GM21825 (cell line): ENCODE measurements at regions not wholly inside any gene's neighbourhood (a gene's known extent, or its start where the extent isn't known, plus 50 kb on each side); places are given as distances from the start of the nearest gene placed in this dataset.
"Not testable (repeated sequence)": the region's sequence is repeated elsewhere in the genome, so short reads cannot be mapped to it uniquely, and the experiment has no call there.

Source experiments
- ATAC-seq: cut with Tn5 transposase; IDR thresholded peaks from one replicate; pipeline ENCODE4 v1.9.1; 2021; ENCODE audit warnings: mild to moderate bottlenecking, moderate library complexity; ENCODE audit not compliant: unreplicated experiment

DNA sequence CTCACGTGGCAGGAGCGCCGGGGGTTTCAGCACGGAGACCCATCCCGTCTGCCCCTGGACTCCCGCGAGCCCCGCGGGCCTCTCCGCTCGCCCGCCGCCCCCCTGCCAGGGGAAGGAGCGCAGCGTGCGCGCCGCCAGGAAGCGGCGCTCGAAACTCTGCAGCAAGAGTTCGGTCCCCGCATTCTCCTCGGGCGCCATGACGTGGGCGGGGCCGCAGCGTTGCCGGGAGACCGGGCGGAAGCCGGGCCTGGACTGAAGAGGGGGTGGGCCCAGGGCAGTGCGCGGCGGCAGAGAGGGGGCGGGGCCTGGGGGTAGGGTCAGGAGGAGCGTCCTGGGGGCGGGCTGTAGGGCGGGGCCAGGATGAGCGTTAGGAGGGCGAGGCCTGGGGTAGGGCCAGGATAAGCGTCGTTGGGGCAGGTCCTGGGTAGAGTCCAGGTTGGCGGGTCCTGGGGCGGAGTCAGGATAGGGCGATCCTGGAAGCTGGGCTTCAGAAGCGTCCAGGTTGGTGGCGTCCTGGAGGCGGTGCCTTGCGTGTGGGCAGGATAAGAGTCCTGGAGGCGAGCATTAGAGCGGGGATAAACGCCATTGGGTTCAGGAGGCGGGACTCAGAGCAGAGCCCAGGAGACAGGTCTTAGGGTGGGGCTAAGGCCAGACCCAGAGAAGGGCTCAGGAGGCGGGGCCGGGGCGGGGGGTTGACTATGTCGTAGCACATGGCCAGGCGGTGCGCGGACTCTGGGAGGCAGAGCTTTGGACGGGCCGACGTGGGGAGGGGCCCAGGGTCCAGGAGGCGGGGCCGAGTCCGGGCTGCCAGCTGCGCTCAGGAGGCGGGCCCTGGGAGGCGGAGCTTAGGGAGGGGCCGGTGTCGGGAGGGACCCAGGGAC is 229.0 kb upstream of the FRG2C start:
- peak; percentile 100 for ATAC-seq

DNA sequence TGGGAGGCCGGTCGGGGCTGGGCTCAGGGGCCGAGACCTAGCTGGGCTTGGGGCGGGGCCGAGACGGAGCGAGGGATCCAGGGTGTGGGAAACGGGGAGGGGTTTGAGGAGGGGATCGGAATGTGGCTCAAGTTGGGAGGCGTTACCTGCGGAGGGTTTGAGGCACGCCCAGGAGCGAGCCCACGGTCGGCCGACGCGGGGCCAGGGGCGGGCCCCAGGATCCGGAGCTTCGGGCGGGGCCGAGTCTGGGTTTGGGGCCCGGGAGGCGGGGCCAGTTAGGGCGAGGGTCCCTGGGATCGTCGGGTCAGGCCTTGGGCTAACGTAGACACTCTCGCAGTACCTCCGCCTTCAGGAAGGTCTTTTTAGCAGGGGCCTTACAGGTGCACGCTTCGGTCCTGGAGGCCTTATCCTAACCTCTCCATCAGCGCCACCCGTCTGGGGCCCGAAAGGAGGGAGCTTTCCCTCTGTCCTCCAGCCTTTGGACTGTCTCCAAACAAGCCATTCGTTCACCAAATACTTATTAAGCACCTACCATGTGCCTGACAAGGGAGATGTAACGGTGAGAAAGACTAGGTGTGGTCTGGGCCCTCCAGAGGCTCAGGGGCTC is 228.2 kb upstream of the FRG2C start:
- not testable (repeated sequence) for ATAC-seq

DNA sequence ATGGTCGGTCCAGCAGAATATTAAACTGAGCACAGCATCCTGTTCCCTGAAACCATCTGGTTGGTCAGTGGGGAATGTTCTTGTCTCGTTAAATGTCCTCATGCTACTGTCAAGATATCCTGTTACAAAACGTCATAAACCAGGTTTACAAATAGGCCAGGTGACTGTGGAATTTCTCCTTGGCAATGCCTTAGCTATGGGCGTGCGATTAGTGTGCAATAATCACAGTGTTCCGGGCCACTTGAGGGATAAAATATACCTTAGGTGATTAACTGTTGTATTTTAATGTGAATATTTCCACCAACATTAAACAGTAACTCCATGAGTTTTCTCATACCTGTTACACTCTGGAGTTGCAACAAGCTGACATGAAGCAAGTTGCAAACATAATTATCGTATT is 223.1 kb upstream of the FRG2C start:
- not testable (repeated sequence) for ATAC-seq

DNA sequence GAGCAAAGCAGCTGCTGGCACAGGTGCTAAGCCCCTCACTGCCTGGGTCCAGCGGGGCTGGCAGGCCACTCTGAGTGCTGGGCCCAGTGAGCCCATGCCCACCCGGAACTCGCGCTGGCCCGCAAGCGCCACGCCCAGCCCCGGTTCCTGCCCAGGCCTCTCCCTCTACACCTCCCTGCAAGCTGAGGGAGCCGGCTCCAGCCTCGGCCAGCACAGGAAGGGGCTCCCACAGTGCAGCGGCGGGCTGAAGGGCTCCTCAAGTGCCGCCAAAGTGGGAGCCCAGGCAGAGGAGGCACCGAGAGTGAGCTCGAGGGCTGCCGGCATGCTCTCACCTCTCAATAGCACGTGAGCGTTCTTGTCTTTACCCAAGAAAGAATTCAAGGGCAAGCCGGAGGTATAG is 219.5 kb upstream of the FRG2C start:
- ATAC-seq: not testable (repeated sequence)

DNA sequence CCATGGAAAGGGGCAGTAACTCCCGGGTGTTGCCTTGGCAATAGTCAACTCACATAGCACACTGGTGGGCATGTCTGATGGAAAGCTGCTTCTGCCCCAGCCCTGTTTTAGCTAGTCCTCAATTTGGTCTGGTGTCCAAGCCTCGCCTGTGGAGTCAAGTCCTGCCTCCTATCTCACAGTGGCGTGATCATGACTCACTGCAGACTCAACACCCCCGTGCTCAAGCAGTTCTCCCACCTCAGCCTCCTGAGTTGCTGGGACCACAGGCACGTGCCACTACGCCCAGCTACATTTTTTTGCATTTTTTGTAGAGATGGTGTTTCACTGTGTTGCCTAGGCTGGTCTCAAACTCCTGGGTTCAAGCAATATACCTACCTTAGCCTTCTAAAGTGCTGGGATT is 218.9 kb upstream of the FRG2C start:
- ATAC-seq: not testable (repeated sequence)

DNA sequence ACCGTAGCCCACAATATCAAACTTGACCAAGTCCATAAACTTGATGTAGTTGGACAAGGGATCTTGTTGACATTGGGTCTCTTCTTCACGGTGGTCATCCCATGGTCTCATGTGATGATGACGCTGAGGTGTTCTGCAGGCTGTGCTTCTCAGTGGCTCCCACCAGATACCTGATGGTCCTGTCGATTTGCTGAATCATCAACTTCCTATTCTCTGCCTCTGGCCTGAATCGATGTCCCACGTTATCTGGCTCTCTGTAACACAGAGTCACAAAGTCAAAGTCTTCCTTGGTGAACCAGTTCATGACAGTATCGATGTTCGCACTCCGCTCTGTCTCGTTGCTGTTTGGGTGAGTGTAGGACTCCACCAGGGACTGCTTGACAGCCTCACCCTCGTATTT is 217.2 kb upstream of the FRG2C start:
- ATAC-seq: not testable (repeated sequence)

DNA sequence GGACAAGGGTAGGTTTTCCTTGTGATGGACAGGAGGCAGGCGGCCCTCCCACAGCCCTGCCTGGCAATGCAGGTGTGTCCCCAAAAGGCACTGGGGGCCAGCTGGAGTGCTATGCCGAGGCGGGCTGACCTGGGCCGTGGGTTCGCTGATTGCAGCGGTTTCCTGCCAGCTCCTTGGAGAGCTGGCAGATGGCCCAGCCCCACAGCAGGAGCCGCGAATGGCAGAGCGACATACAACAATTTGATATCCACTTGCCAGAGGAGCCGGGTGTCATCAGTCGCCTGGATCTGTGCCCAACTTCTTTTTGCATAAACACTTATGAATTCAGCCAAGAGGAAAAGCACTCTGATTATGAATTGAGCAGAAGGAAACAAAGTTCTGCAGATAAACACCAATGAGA is 210.8 kb upstream of the FRG2C start:
- not testable (repeated sequence) for ATAC-seq

DNA sequence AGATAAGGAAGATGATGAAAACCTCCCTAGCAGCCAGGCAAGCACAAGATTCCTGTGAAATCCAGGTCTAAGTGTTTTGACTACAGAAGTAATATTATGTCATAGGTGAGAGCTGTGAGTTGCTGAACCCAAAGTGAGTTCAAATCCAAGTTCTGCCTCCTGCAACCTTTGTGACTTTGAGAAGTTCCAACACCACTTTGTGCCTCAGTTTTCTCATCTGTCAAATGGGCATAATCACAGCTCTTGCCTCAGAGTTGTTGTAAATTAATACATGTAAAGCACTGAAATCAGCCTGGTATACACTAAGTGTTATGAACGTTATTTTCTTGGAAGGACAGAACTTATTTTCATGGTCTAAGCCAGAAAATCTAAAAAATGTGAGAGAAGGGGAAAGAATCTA is 210.3 kb upstream of the FRG2C start:
- ATAC-seq: not testable (repeated sequence)

DNA sequence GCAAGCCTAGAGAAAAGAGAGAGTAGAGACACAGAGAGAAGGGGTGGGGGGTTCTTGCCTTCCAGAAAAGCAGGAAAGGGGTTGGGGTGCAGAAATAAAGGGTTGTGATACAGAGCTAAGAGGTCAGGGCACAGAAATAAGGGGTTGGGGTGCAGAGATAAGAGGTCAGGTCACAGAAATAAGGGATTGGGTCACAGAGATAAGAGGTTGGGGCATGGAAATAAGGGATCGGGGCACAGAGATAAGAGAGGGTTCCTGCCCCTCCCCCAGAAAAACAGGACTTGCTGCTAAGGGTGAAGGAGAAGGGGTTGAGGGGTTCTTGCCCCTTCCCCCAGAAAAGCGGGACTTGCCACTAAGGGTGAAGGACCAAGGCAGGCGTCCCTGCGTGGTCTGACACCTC is 189.6 kb upstream of the FRG2C start:
- ATAC-seq: not testable (repeated sequence)

DNA sequence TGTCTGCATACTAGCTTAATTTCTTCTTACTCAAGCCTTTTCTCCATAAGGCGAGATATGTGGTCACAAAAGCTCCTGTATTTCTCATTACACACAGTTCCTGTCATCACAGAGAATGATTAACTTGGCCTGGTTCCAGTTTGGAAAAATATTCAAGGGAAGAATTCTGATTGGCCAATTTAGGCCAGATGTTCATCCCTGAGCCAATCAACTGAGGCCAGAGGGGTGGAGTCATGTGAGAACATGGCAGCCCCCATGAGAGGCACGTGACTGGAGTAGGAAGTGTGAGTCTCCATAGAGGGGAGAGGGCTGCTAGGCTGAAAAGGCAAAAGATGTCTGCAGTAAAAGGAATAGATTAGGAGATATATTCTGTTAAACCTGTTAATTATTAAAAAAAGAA is 167.5 kb upstream of the FRG2C start:
- not testable (repeated sequence) for ATAC-seq

DNA sequence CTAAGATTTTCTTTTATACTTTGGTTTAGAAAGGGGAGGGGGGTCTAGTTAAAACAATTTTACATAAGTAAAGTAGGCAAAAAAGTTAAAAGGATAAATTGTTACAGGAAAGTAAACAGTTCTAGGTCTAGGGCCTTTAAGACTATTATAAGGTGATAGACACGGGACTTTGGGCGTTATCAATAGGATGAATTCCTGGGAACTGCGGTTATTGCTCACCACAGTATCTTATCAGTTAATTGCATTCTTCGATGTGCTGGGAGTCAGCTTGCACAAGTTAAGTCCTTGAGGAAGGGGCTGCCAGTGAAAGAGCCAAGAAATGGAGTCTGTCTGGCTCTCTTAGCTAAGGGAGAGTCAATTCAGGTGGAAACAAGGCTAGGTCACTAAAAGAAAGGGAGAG is 163.8 kb upstream of the FRG2C start:
- not testable (repeated sequence) for ATAC-seq

DNA sequence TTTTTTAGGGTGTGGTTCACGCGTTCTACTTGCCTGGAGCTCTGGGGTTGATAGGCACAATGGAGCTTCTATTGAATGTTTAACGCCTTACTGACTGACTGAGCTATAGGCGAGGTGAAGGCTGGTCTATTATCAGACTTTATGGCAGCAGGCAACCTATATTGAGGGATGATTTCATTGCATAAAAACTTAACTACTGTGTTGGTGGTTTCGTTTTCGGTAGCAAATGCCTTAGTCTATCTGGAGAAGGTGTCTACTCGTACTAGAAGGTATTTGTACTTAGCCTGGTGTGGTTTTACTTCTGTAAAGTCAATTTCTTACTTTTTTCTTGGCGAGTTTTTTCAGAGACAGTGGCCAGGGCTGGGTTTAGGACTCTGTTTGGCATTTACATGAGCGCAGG is 162.0 kb upstream of the FRG2C start:
- ATAC-seq: not testable (repeated sequence)

DNA sequence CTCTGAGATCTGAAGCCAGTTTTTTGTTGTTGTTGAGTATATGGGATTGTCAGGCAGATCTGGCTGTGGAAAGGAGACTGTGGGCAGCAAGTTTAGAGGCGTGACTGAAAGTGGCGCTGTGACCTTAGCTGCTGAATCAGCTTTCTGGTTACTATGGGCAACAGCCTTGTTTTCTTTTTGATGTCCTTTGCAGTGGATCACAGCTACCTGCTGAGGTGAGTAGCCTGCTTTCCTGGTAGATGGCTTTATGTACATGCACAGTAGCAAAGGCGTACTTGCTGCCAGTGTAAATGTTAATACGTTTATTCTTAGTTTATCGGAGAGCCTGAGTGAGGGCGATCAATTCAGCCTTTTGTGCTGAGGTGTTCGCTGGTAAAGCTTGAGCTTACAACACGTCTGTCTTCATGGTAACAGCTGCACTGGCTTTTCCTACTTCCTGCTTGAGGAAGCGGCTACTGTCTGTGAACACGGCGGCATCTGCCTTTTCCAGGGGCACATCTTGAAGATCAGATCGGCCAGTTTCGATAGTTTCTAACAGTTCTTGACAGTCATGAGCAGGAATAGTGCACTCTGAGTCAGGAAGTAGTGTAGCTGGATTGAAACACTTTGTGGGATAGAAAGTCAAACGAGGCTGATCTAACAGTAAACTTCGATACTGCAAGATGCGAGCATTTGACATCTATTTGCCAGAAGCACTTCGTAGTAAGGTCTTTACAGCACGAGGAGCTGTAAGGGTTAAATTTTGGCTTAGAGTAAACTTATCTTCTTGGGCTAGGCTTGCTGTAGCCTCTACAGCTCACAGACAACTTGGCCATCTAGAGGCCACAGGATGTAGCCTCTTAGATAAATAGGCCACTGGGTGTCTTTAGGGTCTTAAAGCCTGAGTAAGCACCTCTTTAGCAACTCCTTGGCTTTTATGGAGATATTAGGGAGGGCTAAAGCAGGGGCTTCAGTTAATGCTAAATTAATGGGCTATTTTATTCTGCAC is 161.1 kb upstream of the FRG2C start:
- ATAC-seq: not testable (repeated sequence)

DNA sequence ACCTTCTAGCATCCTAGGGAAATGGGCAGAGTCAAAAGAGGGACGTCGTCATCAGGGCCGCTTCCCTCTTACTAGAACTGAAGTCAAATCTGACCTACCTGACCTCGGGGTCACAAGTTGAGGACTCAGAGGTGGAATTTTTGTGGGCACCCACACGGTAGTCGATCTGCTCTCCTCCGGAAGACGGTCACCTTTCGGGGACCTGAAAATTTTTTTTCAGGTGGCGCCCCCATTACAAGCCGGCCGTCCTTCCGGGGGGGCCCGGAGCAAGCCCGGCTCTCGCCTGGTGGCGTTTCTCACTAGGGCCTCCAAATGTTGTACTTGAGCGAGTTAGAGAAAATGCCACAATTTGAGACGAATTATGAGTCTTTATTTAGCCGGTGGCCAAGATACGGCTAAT is 157.5 kb upstream of the FRG2C start:
- no peak for ATAC-seq

DNA sequence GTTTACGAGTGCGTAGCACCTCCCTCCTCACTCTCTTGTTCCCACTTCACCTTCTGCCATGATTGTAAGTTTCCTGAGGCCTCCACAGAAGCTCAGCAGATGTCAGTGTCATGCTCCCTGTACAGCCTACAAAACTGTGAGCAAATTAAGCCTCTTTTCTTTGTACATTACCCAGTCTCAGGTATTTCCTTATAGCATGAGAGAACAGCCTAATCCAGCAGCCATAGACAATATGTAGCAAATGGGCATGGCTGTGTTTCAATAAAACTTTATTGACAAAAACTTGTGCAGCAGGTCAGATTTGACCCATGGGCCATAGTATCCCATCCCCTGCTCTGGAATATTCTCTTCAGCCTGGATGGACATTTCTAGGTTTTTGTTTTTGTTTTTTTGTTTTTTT is 156.2 kb upstream of the FRG2C start:
- not testable (repeated sequence) for ATAC-seq

DNA sequence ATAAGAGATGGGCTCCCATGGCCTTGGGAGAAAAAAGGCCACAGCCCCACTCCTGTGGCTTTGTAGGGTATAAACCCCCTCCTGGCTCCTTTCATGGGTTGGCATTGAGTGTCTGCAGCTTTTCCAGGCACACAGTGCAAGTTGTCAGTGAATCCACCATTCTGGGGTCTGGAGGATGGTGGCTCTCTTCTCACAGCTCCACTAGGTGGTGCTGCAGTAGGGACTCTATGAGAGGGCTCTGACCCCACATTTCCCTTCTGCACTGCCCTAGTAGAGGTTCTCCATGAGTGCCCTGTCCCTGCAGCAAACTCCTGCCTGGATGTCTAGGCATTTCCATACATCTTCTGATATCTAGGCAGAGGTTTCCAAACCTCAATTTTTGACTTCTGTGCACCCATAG is 136.5 kb upstream of the FRG2C start:
- not testable (repeated sequence) for ATAC-seq

DNA sequence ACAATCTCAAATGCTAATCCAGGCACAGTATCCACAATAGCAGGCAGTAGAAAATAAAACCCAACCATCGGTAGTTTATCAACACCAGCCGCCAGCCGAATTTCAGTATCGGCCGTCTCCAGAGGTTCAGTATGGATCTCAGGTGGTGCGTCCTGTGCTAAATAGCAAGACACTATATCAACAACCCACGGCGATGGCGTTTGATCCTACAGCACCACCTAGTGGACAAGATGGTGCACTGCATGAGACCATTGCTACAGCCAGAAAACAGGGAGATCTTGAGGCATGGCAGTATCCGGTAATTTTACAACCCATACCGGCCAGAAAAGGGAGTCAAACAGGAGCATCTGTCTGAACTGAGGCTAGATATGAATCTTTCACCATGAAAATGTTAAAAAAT is 112.0 kb upstream of the FRG2C start:
- ATAC-seq: not testable (repeated sequence)

DNA sequence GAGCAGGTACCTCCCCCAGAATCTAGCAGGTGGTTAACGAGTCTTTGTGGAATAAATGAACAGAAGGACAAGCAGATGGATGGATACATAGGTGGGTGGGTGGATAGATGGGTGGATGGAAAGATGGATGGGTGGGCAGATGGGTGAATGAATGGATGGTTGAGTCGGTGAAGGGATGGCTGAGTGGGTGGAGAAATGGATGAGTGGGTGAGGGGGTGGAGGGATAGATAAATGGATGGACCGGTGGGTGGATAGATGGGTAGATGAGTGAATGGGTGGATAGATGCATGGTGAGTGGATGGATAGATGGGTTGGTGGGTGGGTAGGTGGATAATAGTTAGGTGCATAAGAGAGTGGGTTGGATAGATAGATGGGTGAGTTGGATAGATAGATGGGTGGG is 99.7 kb upstream of the FRG2C start:
- ATAC-seq: not testable (repeated sequence)

DNA sequence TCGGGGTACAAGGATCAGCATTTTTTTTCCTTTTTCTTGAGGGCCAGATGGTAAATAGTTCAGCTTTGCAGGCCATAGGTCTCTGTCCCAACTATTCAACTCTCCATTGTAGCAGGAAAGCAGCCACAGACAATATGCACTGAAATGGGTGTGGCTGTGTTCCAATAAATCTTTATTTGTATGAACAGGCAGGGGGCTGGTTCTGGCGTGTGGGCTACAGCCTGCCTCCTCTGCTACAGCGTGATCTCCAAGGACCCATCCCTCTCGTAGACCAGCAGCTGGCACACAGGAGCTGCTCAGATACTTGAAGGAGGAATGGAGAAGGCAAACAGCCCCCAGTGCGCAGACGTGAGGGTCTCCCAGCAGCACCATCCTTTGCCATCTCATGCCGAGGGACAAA is 91.8 kb upstream of the FRG2C start:
- not testable (repeated sequence) for ATAC-seq

DNA sequence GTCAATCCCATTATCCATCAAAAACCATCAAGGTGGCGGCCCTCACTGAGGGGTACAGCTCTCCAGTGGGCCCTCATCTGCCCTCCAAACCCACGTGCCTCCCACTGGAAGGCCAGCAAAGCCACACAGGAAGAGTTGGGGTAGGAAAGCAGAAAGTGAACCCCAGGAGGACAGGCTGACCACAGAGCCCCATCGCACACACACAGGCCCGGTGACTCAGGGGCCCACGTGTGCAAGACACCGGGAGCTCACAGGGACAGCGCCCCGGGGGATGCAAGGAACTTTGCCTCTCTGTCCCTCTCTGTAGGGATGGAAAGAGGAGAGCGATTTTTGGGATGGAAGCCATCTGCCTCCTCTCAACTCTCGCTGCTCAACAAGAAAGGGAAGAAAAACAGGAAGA is 85.0 kb upstream of the FRG2C start:
- ATAC-seq: not testable (repeated sequence)

DNA sequence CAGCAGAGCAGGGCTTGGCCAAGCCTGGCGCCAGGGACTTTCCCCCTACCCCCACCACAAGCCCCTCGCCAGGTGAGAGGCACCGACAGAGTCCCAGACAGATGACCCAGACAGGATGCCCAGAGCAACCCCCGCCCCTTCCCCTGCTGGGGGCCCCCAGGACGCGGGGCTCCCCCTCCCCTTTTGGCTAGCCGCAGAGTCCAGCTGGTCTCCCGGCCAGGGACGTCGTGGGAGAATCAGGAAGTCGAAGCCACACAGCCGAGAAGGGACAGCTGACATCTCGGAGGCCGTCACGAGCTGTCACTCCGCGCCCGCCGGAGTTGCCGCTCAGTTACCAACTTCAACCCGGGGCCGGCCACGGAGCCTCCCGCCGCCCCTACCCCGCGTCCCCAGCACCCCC is 84.6 kb upstream of the FRG2C start:
- ATAC-seq: not testable (repeated sequence)
